Astrocyte (in vitro differentiated cells and primary cell): ENCODE measurements at regions not wholly inside any gene's neighbourhood (a gene's known extent, or its start where the extent isn't known, plus 50 kb on each side); places are given as distances from the start of the nearest gene placed in this dataset.
A peak's percentile ranks its signal among the peaks of the same experiment; 100 is the strongest.

Experiments
- DNase-seq: peaks from one replicate; pipeline ENCODE4 v3.0.0-alpha.2; 2010; ENCODE audit warnings: low read depth
- FAIRE-seq: peaks from 2 replicates; lab custom pipeline; 2011; peaks lifted over from hg19 to GRCh38; lab: Jason Lieb, UNC
- H2AFZ ChIP-seq: 2 replicates; pipeline ENCODE4 v1.6.0; 2012; ENCODE audit warnings: low read depth, low read length, inconsistent platforms
- H3K27ac ChIP-seq: 2 replicates; pipeline ENCODE4 v1.5.1; 2011; ENCODE audit warnings: low read depth, low read length, inconsistent platforms
- H3K27me3 ChIP-seq: 2 replicates; pipeline ENCODE4 v1.6.0; 2011; ENCODE audit warnings: low read length, inconsistent platforms; ENCODE audit not compliant: insufficient read depth
- H3K36me3 ChIP-seq: 2 replicates; pipeline ENCODE4 v1.5.1; 2011; ENCODE audit warnings: low read length, inconsistent platforms; ENCODE audit not compliant: insufficient read depth
- H3K4me1 ChIP-seq: 2 replicates; pipeline ENCODE4 v1.5.1; 2011; ENCODE audit warnings: low read length, inconsistent platforms; ENCODE audit not compliant: insufficient read depth
- H3K4me2 ChIP-seq: 2 replicates; pipeline ENCODE4 v1.6.0; 2012; ENCODE audit warnings: low read length, inconsistent platforms
- H3K4me3 ChIP-seq: 2 replicates; pipeline ENCODE4 v1.5.1; 2011; ENCODE audit warnings: low read depth, mild to moderate bottlenecking, low read length, inconsistent platforms; ENCODE audit not compliant: insufficient read depth
- H3K79me2 ChIP-seq: 2 replicates; pipeline ENCODE4 v1.6.0; 2012; ENCODE audit warnings: mild to moderate bottlenecking, low read length, inconsistent platforms; ENCODE audit not compliant: insufficient read depth
- H3K9ac ChIP-seq: 2 replicates; pipeline ENCODE4 v1.6.0; 2012; ENCODE audit warnings: mild to moderate bottlenecking, low read length, inconsistent platforms
- H3K9me3 ChIP-seq: 2 replicates; pipeline ENCODE4 v1.5.1; 2012; ENCODE audit warnings: low read depth, mild to moderate bottlenecking, low read length, inconsistent platforms; ENCODE audit not compliant: insufficient read depth
- H4K20me1 ChIP-seq: 2 replicates; pipeline ENCODE4 v1.6.0; 2012; ENCODE audit warnings: low read length, inconsistent platforms; ENCODE audit not compliant: insufficient read depth
- H3K27ac Mint-ChIP-seq: one replicate; pipeline ENCODE4 v1.8.0; 2021; ENCODE audit warnings: mild to moderate bottlenecking, mixed read lengths; ENCODE audit not compliant: unreplicated experiment
- H3K27me3 Mint-ChIP-seq: one replicate; pipeline ENCODE4 v1.8.0; 2021; ENCODE audit warnings: low read depth, mixed read lengths; ENCODE audit not compliant: unreplicated experiment
- H3K36me3 Mint-ChIP-seq: one replicate; pipeline ENCODE4 v1.8.0; 2021; ENCODE audit warnings: low read depth, mixed read lengths; ENCODE audit not compliant: unreplicated experiment
- H3K4me1 Mint-ChIP-seq: one replicate; pipeline ENCODE4 v1.8.0; 2021; ENCODE audit warnings: low read depth, mixed read lengths; ENCODE audit not compliant: unreplicated experiment
- H3K4me3 Mint-ChIP-seq: one replicate; pipeline ENCODE4 v1.8.0; 2021; ENCODE audit warnings: mild to moderate bottlenecking, moderate library complexity, mixed read lengths; ENCODE audit not compliant: unreplicated experiment
- H3K9me3 Mint-ChIP-seq: one replicate; pipeline ENCODE4 v1.8.0; 2021; ENCODE audit warnings: mild to moderate bottlenecking, mixed read lengths; ENCODE audit not compliant: unreplicated experiment
- EZH2 ChIP-seq: IDR thresholded peaks from 2 replicates; pipeline ENCODE4 v1.6.1; 2012; ENCODE audit warnings: mild to moderate bottlenecking, low read length, inconsistent platforms; ENCODE audit not compliant: insufficient read depth
- TF ChIP-seq, protein P1 (sequence below): IDR thresholded peaks from 2 replicates; pipeline ENCODE4 v1.5.1; 2011; ENCODE audit warnings: low read depth, mild to moderate bottlenecking, inconsistent platforms, low read length, moderate library complexity; ENCODE audit not compliant: insufficient read depth

GRCh38 chr3:152621006-152621868, 213.7 kb upstream of the P2RY1 start:
- peak; percentile 28 for DNase-seq
- H3K36me3 Mint-ChIP-seq: no peaks in the 10 kb centered on the region
- no peaks in the 10 kb centered on the region for H3K36me3 ChIP-seq
- TF ChIP-seq EZH2: no peak
- TF ChIP-seq, protein P1, sequence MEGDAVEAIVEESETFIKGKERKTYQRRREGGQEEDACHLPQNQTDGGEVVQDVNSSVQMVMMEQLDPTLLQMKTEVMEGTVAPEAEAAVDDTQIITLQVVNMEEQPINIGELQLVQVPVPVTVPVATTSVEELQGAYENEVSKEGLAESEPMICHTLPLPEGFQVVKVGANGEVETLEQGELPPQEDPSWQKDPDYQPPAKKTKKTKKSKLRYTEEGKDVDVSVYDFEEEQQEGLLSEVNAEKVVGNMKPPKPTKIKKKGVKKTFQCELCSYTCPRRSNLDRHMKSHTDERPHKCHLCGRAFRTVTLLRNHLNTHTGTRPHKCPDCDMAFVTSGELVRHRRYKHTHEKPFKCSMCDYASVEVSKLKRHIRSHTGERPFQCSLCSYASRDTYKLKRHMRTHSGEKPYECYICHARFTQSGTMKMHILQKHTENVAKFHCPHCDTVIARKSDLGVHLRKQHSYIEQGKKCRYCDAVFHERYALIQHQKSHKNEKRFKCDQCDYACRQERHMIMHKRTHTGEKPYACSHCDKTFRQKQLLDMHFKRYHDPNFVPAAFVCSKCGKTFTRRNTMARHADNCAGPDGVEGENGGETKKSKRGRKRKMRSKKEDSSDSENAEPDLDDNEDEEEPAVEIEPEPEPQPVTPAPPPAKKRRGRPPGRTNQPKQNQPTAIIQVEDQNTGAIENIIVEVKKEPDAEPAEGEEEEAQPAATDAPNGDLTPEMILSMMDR: no peak
- no peak overlapping the region for H3K9ac ChIP-seq
- H3K79me2 ChIP-seq: no peaks in the 10 kb centered on the region
- H3K27me3 Mint-ChIP-seq: no peaks in the 10 kb centered on the region
- no peak for FAIRE-seq
- peak overlapping the region; percentile 0 for H3K4me3 Mint-ChIP-seq
- H3K4me3 ChIP-seq: no peak overlapping the region
- no peak overlapping the region for H3K27ac ChIP-seq
- no peak overlapping the region for H3K27ac Mint-ChIP-seq
- H3K9me3 Mint-ChIP-seq: no peaks in the 10 kb centered on the region
- H3K4me2 ChIP-seq: peak overlapping the region; percentile 64
- H3K27me3 ChIP-seq: no peaks in the 10 kb centered on the region
- no peaks in the 10 kb centered on the region for H3K4me1 ChIP-seq
- peak overlapping the region; percentile 65 for H2AFZ ChIP-seq
- peaks cover 9% of the 10 kb centered on the region for H3K4me1 Mint-ChIP-seq
- H4K20me1 ChIP-seq: no peaks in the 10 kb centered on the region
- H3K9me3 ChIP-seq: no peaks in the 10 kb centered on the region

GRCh38 chr3:152621967-152622810, 212.7 kb upstream of the P2RY1 start:
- Mint-ChIP-seq H3K27me3 (no peaks in the 10 kb centered on the region), H3K4me1 (peaks cover 9% of the 10 kb centered on the region), H3K36me3 (no peaks in the 10 kb centered on the region), H3K27ac (no peak overlapping the region), H3K9me3 (no peaks in the 10 kb centered on the region), H3K4me3 (no peak overlapping the region)
- Histone ChIP-seq H4K20me1 (no peaks in the 10 kb centered on the region), H3K9ac (no peak overlapping the region), H2AFZ (no peak overlapping the region), H3K4me2 (no peak overlapping the region), H3K27me3 (no peaks in the 10 kb centered on the region), H3K27ac (no peak overlapping the region), H3K9me3 (no peaks in the 10 kb centered on the region), H3K4me1 (no peaks in the 10 kb centered on the region), H3K79me2 (no peaks in the 10 kb centered on the region), H3K36me3 (no peaks in the 10 kb centered on the region), H3K4me3 (no peak overlapping the region)
- TF ChIP-seq, protein P1: no peak
- no peak for TF ChIP-seq EZH2
- no peak for FAIRE-seq
- no peak for DNase-seq

GRCh38 chr3:152622811-152623167, 212.1 kb upstream of the P2RY1 start:
- Histone ChIP-seq H3K27ac (no peak overlapping the region), H3K79me2 (no peaks in the 10 kb centered on the region), H3K9ac (no peak overlapping the region), H2AFZ (no peak overlapping the region), H3K4me3 (no peak overlapping the region), H3K9me3 (no peaks in the 10 kb centered on the region), H3K27me3 (no peaks in the 10 kb centered on the region), H3K4me1 (no peaks in the 10 kb centered on the region), H3K36me3 (no peaks in the 10 kb centered on the region), H3K4me2 (no peak overlapping the region), H4K20me1 (no peaks in the 10 kb centered on the region)
- no peak for TF ChIP-seq EZH2
- TF ChIP-seq, protein P1: no peak
- H3K27me3 Mint-ChIP-seq: no peaks in the 10 kb centered on the region
- no peak overlapping the region for H3K27ac Mint-ChIP-seq
- H3K4me3 Mint-ChIP-seq: no peak overlapping the region
- H3K4me1 Mint-ChIP-seq: peaks cover 9% of the 10 kb centered on the region
- no peaks in the 10 kb centered on the region for H3K36me3 Mint-ChIP-seq
- no peaks in the 10 kb centered on the region for H3K9me3 Mint-ChIP-seq
- FAIRE-seq: no peak
- DNase-seq: no peak
